ENCODE measurements at regions not wholly inside any gene's neighbourhood (a gene's known extent, or its start where the extent isn't known, plus 50 kb on each side); places are given as distances from the start of the nearest gene placed in this dataset.

- TF ChIP-seq CTCF (conservative IDR thresholded peaks at IDR 0.05 in 1 of 2, IDR thresholded peaks at IDR 0.05 in 1 of 2; ENCODE audit: low read depth in 1 of 2, low read length in 2 of 2) (no peak), EZH2 (IDR thresholded peaks at IDR 0.05; ENCODE audit: low read length, missing control alignments) (no peak)
Measured at GRCh38 chr16:26413780-26414179, 652.9 kb upstream of the C16orf82 start.

Measured in fibroblast of lung (primary cell).